Activated naive CD4-positive, alpha-beta T cell treated with anti-CD3 and anti-CD28 coated beads, Interleukin-2, amount 50 U/mL, for 72 hours (primary cell): ENCODE measurements at regions not wholly inside any gene's neighbourhood (a gene's known extent, or its start where the extent isn't known, plus 50 kb on each side); places are given as distances from the start of the nearest gene placed in this dataset.

Experiments
- ATAC-seq, 2 donors: fragments of 150-1000 bp; cut with Tn5 transposase; 2 replicates each; pipeline ENCODE4 v1.10.0; 2021; ENCODE audit warnings: mild to moderate bottlenecking in 2 of 2, moderate library complexity in 2 of 2
- DNase-seq, 2 donors: peaks; one replicate each; pipeline ENCODE4 v3.0.0; 2021 to 2022; ENCODE audit warnings: low spot score in 2 of 2
- H3K27ac Mint-ChIP-seq, 2 donors: one replicate each; pipeline ENCODE4 v1.8.0; 2022; ENCODE audit warnings: mild to moderate bottlenecking in 2 of 2, mixed read lengths in 2 of 2
- H3K36me3 Mint-ChIP-seq, 2 donors: one replicate each; pipeline ENCODE4 v1.8.0; 2022; ENCODE audit warnings: mixed read lengths in 2 of 2
- H3K9me3 Mint-ChIP-seq, 2 donors: one replicate each; pipeline ENCODE4 v1.8.0; 2022; ENCODE audit warnings: mixed read lengths in 2 of 2

DNA sequence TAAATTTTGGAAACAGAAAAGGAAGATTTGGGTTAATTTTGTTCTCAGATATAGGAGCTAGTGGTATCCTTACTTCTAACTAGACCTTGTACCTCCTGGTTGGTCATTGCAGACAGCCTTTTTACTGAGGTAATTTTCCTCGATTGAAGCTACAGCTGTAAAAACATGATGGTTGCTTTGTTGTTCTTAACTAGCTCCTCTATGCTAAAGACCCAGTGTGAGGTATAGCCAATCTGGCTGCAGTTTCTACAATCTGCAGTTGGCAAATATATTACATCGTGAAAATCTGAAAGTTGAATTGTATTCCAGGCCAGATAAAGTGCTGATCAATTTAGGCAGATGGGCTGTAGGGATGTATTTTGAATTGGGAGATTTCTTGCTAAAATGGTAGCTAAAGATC, 116.5 kb downstream of the AASDHPPT start:
- Mint-ChIP-seq H3K36me3 (no peaks in the 10 kb centered on the region), H3K9me3 (no peaks in the 10 kb centered on the region), H3K27ac (no peak overlapping the region)
- no peak for ATAC-seq
- DNase-seq: no peak

DNA sequence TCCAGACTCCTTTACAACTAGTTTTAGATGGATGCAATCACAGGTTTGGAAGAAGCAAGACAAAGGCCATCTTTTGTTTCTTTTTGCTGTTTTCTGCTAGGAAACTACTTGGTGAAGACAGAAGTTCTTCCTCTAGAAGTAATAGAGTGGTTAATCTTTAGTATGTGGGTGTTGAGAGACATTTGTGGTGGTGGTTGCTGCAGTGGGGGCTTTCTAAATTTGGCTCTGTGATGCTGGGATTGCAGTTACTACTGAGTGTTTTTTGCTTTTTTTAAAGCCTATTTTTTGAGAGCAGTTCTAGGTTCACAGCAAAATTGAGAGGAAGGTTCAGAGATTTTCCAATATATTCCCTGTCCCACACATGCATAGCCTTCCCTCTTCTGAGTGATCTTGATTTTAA, 120.0 kb downstream of the AASDHPPT start:
- no peaks in the 10 kb centered on the region for H3K9me3 Mint-ChIP-seq
- no peak for DNase-seq
- H3K27ac Mint-ChIP-seq: peak overlapping the region in 1 of 2 donors; percentile 2
- H3K36me3 Mint-ChIP-seq: no peaks in the 10 kb centered on the region
- ATAC-seq: no peak

DNA sequence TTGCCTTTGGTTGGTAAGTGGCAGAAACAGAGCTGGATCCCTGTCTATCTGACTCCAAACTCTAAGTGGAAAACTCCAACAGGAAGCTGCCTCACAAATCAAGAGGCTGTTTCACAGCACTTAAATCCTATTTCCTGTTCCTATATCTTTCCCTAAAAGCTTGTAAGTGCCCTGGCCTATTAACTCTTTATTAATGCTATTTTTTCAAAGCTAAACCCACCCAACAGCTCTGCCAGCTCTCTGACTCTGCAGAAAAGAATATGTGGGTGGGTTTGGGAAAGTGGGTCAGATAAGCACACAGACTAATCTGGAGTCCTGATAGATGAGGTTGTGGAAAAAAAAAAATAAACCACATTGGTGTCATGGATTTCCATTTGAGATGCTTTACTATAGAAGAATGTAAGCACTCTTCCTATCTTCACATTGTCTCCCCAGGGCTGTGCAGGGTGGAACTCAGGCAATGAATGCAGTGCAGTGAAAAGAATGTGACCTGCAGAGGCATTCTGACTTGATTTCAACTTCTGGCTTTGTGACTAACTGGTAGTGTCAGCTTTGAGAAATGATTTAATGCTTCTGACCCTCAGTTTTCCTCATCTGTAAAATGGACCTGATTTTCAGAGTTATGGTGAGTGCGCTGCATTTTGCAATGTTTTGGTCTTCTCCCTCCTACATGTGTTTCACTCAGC, 125.6 kb downstream of the AASDHPPT start:
- no peak for DNase-seq
- ATAC-seq: no peak
- Mint-ChIP-seq H3K27ac (no peak overlapping the region), H3K36me3 (no peaks in the 10 kb centered on the region), H3K9me3 (no peaks in the 10 kb centered on the region)

DNA sequence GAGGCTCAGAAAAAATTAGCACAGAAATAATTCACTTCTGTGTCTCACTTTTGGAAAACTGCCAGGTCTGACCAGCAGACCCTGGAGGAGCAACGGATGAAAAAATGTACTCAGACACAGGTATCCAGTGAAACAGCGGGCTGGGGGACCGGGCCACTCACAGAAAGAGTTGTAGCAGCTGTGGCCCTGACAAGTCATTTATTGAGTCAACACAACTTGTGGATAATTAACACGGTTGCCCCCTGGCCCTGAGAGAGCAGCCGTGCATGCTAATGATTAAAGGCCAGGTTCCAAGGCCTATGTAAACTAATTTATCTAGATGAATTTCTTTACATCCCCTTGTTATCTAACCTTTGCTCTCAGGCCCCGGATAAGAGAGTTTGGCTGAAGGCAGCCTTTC, 131.3 kb downstream of the AASDHPPT start:
- Mint-ChIP-seq H3K36me3 (no peaks in the 10 kb centered on the region), H3K27ac (no peak overlapping the region), H3K9me3 (no peaks in the 10 kb centered on the region)
- DNase-seq: no peak
- no peak for ATAC-seq

DNA sequence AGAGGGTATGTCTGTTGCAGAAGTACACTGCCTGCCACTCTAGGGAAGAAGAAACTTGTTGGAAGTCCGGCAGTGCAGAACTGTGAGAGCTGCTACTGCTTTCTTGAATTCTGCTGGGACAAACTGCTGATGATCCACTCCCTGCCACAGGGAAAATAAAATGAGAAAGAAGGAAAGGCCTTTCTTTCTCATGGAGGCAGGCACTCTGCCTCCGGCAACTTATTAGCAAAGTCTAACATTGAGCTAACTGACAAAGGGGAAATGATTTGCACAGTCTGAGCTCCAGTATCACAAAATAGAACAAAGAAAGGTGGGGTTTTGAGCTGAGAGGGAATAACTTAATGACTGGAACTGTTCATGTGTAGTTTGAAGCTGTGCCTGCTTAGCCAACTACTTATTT, 134.6 kb downstream of the AASDHPPT start:
- no peaks in the 10 kb centered on the region for H3K36me3 Mint-ChIP-seq
- DNase-seq: no peak
- no peak for ATAC-seq
- no peak overlapping the region for H3K27ac Mint-ChIP-seq
- H3K9me3 Mint-ChIP-seq: no peaks in the 10 kb centered on the region

DNA sequence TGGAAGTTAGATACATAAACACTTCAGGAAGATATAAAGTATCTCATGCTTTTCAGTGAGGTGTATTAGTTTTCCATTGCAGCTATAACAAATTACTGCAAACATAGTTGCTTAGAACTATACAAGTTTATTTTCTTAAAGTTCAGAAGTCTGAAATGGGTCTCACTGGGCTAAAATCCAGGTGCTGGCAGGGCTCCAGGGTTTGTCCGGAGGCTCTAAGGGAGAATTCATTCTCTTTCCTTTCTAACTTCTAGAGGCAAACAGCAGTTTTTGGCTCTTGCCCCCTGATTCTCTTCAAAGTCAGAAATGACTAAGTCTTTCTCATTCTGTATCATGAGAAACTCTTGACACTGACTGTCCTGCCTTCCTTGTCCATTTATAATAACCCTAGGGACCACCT, 138.8 kb downstream of the AASDHPPT start:
- DNase-seq: no peak
- Mint-ChIP-seq H3K27ac (no peak overlapping the region), H3K9me3 (peaks cover 0 to 4% of the 10 kb centered on the region in 2 donors), H3K36me3 (no peaks in the 10 kb centered on the region)
- ATAC-seq: no peak

DNA sequence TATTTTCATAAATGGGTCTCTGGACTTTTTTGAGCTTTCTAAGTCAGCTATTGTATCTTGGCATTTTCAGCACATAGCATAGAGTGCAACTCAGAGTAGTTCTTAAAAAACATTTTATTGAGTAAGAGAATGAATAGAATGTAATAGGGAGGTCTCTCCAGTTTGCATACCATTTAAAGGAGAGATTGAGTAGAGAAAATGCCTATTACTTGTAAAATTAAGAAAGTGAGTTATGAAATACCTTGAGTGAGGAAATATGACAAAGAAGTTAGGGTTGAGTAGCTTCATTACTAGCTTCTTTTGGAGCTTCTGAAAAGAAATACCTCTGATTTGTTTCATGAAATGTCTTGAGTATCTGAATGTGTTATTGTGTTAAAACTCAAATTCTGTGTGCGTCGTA, 140.0 kb downstream of the AASDHPPT start:
- no peak for ATAC-seq
- Mint-ChIP-seq H3K36me3 (no peaks in the 10 kb centered on the region), H3K27ac (no peak overlapping the region), H3K9me3 (peaks cover 6 to 12% of the 10 kb centered on the region in 2 donors)
- no peak for DNase-seq

DNA sequence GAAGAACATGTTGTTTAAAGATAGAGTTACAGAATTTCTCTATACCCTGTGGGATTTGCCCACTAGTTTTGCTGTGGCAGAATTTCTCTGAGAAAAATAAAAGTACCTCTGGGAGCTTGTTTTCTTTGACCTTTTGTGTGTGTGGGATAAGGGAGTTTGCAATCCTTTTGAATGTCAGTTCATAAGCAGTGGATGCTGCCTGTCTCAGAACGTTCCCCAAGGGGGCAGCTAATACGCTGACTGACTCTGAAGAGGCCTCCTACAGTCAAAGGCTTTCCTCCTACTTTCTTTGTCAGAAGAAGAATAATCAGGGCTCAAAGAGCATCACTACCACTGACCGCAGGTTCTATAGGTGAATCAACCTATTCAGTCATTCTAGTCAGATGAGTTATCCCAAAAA, 140.6 kb downstream of the AASDHPPT start:
- peaks cover 10 to 18% of the 10 kb centered on the region in 2 donors for H3K9me3 Mint-ChIP-seq
- DNase-seq: no peak
- H3K36me3 Mint-ChIP-seq: no peaks in the 10 kb centered on the region
- H3K27ac Mint-ChIP-seq: no peak overlapping the region
- ATAC-seq: no peak

DNA sequence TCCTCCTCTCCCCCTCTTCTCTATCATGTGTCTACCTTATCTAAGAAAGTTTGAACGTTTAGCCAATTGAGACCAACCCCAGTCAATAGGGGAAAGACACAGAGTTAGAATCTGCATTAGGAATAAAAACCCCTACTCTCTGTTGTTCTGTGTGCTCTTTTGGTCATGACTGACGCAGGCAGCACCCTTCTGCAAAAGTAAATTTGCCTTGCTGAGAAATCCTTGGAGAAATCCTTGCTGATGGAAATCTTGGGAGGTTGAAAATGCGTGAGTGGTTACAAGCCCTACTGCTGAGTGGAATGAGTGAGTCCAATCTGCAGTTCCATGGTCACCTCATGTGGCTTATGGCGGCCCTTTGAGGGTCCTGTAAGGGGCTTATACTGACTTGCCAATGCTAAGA, 145.2 kb downstream of the AASDHPPT start:
- peaks cover 21 to 22% of the 10 kb centered on the region in 2 donors for H3K9me3 Mint-ChIP-seq
- peaks cover 0 to 9% of the 10 kb centered on the region in 2 donors for H3K36me3 Mint-ChIP-seq
- ATAC-seq (no peak), DNase-seq (no peak)
- H3K27ac Mint-ChIP-seq: no peak overlapping the region

DNA sequence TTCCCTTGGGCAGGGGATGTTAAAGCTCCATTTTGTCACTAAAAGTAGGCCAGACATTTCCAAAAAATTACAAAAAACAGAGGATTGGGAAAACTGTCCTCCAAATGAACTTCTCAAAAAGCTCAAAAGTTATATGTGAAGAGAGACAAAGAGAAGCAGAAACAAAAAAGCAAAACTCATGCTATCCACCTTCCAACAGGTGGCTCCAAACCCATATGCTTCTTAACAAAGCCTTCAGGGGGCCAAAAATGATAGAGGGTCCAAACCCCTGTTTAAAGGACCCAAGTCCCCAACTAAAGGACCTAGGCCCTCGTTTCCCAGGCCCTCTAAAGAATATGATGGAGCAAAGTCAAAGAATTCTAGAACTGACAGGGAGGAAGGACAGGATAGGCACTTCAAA, 146.7 kb downstream of the AASDHPPT start:
- ATAC-seq (no peak), DNase-seq (no peak)
- H3K36me3 Mint-ChIP-seq: peaks cover 0 to 9% of the 10 kb centered on the region in 2 donors
- no peak overlapping the region for H3K27ac Mint-ChIP-seq
- peaks cover 21 to 34% of the 10 kb centered on the region in 2 donors for H3K9me3 Mint-ChIP-seq

DNA sequence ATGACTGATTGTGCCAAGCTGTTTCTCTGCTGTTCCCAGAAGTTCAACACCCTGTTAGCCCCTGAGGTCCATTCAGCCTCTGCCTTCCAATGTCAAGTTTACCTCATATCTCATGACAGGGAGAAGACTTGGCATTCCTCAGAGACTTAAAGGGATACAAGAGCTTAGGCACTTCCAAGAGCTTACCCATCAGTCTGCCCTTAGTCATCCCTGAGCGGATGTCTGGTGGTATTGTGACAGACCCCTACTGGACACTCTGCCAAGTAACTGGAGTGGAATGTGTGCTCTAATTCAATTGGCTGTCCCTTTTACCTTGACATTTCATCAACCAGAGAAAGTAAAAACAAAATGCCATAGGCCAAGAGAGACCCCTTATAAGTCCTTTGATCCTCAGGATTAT, 151.5 kb downstream of the AASDHPPT start:
- DNase-seq (no peak), ATAC-seq (no peak)
- peaks cover 0 to 10% of the 10 kb centered on the region in 2 donors for H3K36me3 Mint-ChIP-seq
- peaks cover 15 to 31% of the 10 kb centered on the region in 2 donors for H3K9me3 Mint-ChIP-seq
- no peak overlapping the region for H3K27ac Mint-ChIP-seq

DNA sequence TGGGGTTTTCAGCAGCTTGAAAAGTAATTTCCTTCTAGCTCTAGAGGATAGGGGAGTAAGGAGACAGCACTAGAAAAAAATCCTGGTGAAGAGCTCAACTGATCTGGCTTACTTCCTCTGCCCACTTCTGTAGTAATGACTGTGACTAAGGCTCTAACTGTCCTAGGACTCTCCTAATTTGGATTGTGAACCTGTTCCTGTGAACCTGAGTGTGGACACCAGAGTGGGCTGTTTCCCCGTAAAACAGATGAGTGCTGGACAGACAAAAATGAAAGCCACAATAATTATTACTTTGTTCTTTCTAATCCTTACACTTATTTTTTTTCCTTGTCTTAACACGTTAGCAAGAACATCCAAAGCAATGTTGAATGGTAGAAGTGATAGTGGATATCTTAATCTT, 154.1 kb downstream of the AASDHPPT start:
- ATAC-seq: no peak
- H3K27ac Mint-ChIP-seq: no peak overlapping the region
- H3K36me3 Mint-ChIP-seq: peaks cover 0 to 9% of the 10 kb centered on the region in 2 donors
- DNase-seq: no peak
- H3K9me3 Mint-ChIP-seq: peaks cover 15 to 27% of the 10 kb centered on the region in 2 donors

DNA sequence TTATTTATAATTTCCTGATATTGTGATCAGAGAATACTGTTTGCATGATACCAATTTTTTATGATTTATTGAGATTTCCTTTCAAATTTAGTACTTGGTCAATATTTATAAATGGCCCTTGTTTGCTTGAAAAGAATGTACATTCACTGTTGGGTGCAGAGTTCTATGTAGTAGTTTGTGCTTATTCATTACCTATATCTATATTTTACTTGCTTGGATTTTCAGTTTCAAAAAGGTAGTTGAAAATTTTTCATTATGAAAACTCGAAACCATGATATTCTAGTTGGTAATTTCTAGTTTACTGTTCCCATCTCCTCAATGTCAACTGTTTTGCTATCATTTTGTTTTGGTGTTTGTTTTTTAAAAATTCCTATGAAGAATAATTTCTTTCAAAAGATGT, 155.7 kb downstream of the AASDHPPT start:
- Mint-ChIP-seq H3K9me3 (peaks cover 15 to 29% of the 10 kb centered on the region in 2 donors), H3K27ac (no peak overlapping the region), H3K36me3 (peaks cover 0 to 9% of the 10 kb centered on the region in 2 donors)
- DNase-seq (no peak), ATAC-seq (no peak)

DNA sequence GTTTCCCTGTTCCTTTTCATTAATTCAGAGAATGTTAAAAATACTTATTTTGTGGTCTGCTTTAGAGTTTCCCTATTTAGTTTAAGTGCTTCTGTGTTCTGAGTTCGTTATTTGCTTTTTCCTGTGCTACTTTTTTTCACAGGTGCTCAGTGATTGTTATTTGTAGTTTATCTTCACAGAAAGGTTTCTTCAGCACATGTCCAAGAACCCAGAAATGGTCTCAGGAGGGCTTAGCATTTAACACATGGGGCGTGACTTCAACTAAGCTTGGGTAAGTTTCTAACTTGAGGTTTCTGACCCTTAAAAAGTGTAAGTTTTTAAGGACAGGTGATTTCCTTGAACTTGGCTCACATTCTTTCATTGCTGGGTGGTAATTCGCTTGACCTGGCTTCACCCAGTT, 157.3 kb downstream of the AASDHPPT start:
- peaks cover 0 to 9% of the 10 kb centered on the region in 2 donors for H3K36me3 Mint-ChIP-seq
- H3K9me3 Mint-ChIP-seq: peaks cover 11 to 19% of the 10 kb centered on the region in 2 donors
- no peak overlapping the region for H3K27ac Mint-ChIP-seq
- no peak for ATAC-seq
- DNase-seq: no peak

DNA sequence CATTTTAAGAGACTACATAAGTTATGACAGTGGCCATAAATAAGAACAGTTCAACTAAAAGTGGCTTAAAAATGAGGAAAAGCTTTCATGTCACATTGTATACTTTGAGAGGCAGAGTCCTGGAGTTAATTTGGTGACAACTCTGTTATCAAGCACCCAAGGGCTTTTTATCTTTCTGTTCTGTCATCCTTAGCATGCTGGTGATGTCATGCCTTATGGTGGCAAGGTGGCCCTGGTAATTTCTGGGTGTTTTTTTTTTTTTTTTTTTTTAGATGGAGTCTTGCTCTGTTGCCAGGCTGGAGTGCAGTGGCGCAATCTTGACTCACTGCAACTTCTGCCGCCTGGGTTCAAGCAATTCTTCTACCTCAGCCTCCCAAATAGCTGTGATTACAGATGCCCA, 158.8 kb downstream of the AASDHPPT start:
- Mint-ChIP-seq H3K9me3 (peaks cover 4 to 8% of the 10 kb centered on the region in 2 donors), H3K36me3 (no peaks in the 10 kb centered on the region), H3K27ac (no peak overlapping the region)
- DNase-seq (no peak), ATAC-seq (no peak)

DNA sequence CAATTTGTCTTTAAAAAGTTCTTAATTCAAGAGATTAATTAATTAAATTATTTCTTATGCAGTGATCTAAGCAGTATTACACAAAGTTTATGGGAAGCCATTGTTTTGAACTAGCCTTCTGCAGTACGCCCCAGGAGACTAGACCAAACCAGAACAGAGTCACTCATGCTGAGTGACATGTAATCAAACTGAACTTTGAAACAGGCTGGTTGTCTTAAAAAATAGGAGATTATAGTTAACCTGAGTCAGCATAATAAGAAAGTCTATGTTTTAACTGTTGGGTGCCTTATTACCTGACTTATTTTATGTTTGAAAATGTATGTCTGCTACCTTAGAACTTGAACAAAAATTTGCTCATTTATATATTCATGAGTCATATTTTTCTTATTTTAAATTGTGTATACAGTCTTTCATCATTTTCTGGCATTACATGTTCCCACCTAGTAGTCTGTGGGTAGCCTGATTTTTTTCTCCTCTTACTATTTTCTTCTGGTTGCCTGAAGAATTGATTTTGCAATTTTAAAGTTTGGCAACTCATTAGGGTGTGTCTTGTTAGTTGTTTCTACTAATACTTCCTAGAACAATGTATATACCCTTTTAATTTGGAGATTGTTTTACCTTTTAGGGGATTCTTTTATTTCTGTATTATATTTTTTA, 161.4 kb downstream of the AASDHPPT start:
- no peak for ATAC-seq
- Mint-ChIP-seq H3K36me3 (no peaks in the 10 kb centered on the region), H3K9me3 (peaks cover 0 to 9% of the 10 kb centered on the region in 2 donors), H3K27ac (no peak overlapping the region)
- DNase-seq: no peak

DNA sequence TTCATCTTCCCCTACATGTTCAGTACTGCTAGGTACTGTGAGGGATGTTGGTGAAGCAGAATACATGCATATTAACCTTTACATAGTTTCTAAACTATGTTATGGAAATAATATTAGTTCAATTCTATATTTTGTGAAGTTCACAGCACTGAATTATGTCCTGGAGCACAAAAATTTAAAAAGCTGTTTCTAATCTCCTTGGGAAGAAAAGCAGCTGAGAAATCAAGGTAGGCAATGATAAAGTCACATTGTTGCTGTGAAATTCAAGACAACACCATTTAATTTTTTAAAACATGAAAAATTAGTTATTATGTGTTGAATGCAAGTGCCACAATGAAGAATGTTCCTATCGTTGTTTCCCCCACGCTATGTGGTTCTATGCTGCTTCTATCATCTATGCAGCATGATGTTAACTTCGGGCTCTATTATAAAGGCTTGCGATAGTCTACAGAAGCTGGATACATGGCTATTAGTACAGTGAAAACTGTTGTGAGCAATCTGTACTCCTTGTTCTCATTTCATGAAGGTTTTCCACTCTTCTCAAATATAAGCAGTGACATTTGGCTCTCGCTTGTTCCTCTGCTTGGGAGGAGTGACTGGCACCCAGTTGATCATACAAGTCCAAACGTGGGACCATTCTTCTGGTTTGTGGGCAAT, 164.3 kb downstream of the AASDHPPT start:
- peaks cover 8% of the 10 kb centered on the region in 2 donors for H3K36me3 Mint-ChIP-seq
- DNase-seq (no peak), ATAC-seq (no peak)
- peaks cover 10 to 19% of the 10 kb centered on the region in 2 donors for H3K9me3 Mint-ChIP-seq
- H3K27ac Mint-ChIP-seq: no peak overlapping the region
